ENCODE measurements at regions not wholly inside any gene's neighbourhood (a gene's known extent, or its start where the extent isn't known, plus 50 kb on each side); places are given as distances from the start of the nearest gene placed in this dataset.

GRCh38 chr20:40750541-40751035, 61.6 kb upstream of the MAFB start:
- no peak overlapping the region for H3K9ac ChIP-seq (ENCODE audit: low read length)
- H3F3A ChIP-seq (ENCODE audit: low read length, unreplicated experiment) = no peaks in the 10 kb centered on the region
- no TSS peak for BruUV-seq (replicated peaks)
- H3K27ac ChIP-seq (ENCODE audit: low read length) = no peak overlapping the region
- no peaks in the 10 kb centered on the region for H3K9me2 ChIP-seq (replicated peaks; ENCODE audit: low read length)
- no peaks in the 10 kb centered on the region for H3K9me3 ChIP-seq (ENCODE audit: low read length)
- ATAC-seq = no peak
- peaks cover 30% of the 10 kb centered on the region; the same call in 1 of the 2 replicates for H3K27me3 ChIP-seq (ENCODE audit: low read length)
- H3K36me3 ChIP-seq (ENCODE audit: low read depth, low read length) = no peaks in the 10 kb centered on the region
- H3K4me1 ChIP-seq (ENCODE audit: insufficient read depth, low read length) = no peaks in the 10 kb centered on the region
- H3K79me2 ChIP-seq (ENCODE audit: low read length) = no peaks in the 10 kb centered on the region
- ChIA-PET POLR2A (ENCODE audit: unreplicated experiment) (no interaction called here), CTCF (no interaction called here)
- no peak overlapping the region for H3K4me2 ChIP-seq (ENCODE audit: low read length)
- no peak overlapping the region for H3K4me3 ChIP-seq (ENCODE audit: low read length)
- no peak for DNase-seq
- H4K20me1 ChIP-seq (ENCODE audit: low read length) = no peaks in the 10 kb centered on the region
- TF ChIP-seq EZH2phosphoT487 (IDR thresholded peaks at IDR 0.05; ENCODE audit: borderline replicate concordance, low read length) = no peak
- no peak for TF ChIP-seq EZH2 (IDR thresholded peaks at IDR 0.05; ENCODE audit: low read length, unreplicated experiment)
- no peak for TF ChIP-seq CTCF (conservative IDR thresholded peaks at IDR 0.05; ENCODE audit: low read depth, low read length)
- intact Hi-C loops (cut with micrococcal nuclease) = no loop called here
- H2AFZ ChIP-seq (ENCODE audit: low read length) = no peak overlapping the region

- POLR2A ChIA-PET (ENCODE audit: unreplicated experiment) = no interaction called here
- ATAC-seq (no peak), DNase-seq (no peak)
- H3K4me3 ChIP-seq (ENCODE audit: low read length) = no peak overlapping the region
- no peak overlapping the region for H3K27ac ChIP-seq (ENCODE audit: low read length)
- intact Hi-C loops (cut with micrococcal nuclease) = no loop called here
- H3K27me3 ChIP-seq (ENCODE audit: low read length) = peaks cover 10% of the 10 kb centered on the region; the same call in 1 of the 2 replicates
- H4K20me1 ChIP-seq (ENCODE audit: low read length) = no peaks in the 10 kb centered on the region
- no peaks in the 10 kb centered on the region for H3K36me3 ChIP-seq (ENCODE audit: low read depth, low read length)
- no peaks in the 10 kb centered on the region for H3F3A ChIP-seq (ENCODE audit: low read length, unreplicated experiment)
- H3K9me2 ChIP-seq (replicated peaks; ENCODE audit: low read length) = no peaks in the 10 kb centered on the region
- no peak for TF ChIP-seq CTCF (conservative IDR thresholded peaks at IDR 0.05; ENCODE audit: low read depth, low read length)
- TF ChIP-seq EZH2 (IDR thresholded peaks at IDR 0.05; ENCODE audit: low read length, unreplicated experiment) = no peak
- TF ChIP-seq EZH2phosphoT487 (IDR thresholded peaks at IDR 0.05; ENCODE audit: borderline replicate concordance, low read length) = no peak
- H3K79me2 ChIP-seq (ENCODE audit: low read length) = no peaks in the 10 kb centered on the region
- H3K9me3 ChIP-seq (ENCODE audit: low read length) = no peaks in the 10 kb centered on the region
- CTCF ChIA-PET = no interaction called here
- no peak overlapping the region for H3K9ac ChIP-seq (ENCODE audit: low read length)
- H3K4me1 ChIP-seq (ENCODE audit: insufficient read depth, low read length) = no peaks in the 10 kb centered on the region
- H2AFZ ChIP-seq (ENCODE audit: low read length) = no peak overlapping the region
- no peak overlapping the region for H3K4me2 ChIP-seq (ENCODE audit: low read length)
- BruUV-seq (replicated peaks) = no TSS peak
These were observed 64.4 kb upstream of the MAFB start for GRCh38 chr20:40753472-40753871.

GRCh38 chr20:40754339-40754943, 65.4 kb upstream of the MAFB start:
- Histone ChIP-seq H3K4me1 (ENCODE audit: insufficient read depth, low read length) (no peaks in the 10 kb centered on the region), H3K4me3 (ENCODE audit: low read length) (no peak overlapping the region), H3K79me2 (ENCODE audit: low read length) (no peaks in the 10 kb centered on the region), H3K9me2 (replicated peaks; ENCODE audit: low read length) (no peaks in the 10 kb centered on the region), H3K9me3 (ENCODE audit: low read length) (no peaks in the 10 kb centered on the region), H3K27me3 (ENCODE audit: low read length) (no peaks in the 10 kb centered on the region), H3K9ac (ENCODE audit: low read length) (no peak overlapping the region), H3K4me2 (ENCODE audit: low read length) (no peak overlapping the region), H3F3A (ENCODE audit: low read length, unreplicated experiment) (no peaks in the 10 kb centered on the region), H3K36me3 (ENCODE audit: low read depth, low read length) (no peaks in the 10 kb centered on the region), H3K27ac (ENCODE audit: low read length) (no peak overlapping the region), H4K20me1 (ENCODE audit: low read length) (no peaks in the 10 kb centered on the region), H2AFZ (ENCODE audit: low read length) (no peak overlapping the region)
- ATAC-seq (no peak), DNase-seq (no peak)
- ChIA-PET CTCF (no interaction called here), POLR2A (ENCODE audit: unreplicated experiment) (no interaction called here)
- intact Hi-C loops (cut with micrococcal nuclease) = no loop called here
- TF ChIP-seq CTCF (conservative IDR thresholded peaks at IDR 0.05; ENCODE audit: low read depth, low read length) = no peak
- no peak for TF ChIP-seq EZH2 (IDR thresholded peaks at IDR 0.05; ENCODE audit: low read length, unreplicated experiment)
- no TSS peak for BruUV-seq (replicated peaks)
